ENCODE measurements at regions not wholly inside any gene's neighbourhood (a gene's known extent, or its start where the extent isn't known, plus 50 kb on each side); places are given as distances from the start of the nearest gene placed in this dataset.

- TF ChIP-seq CTCF (IDR thresholded peaks at IDR 0.05) (no peak), POLR2A (IDR thresholded peaks at IDR 0.05) (no peak)
These were observed 388.6 kb downstream of the ACTL7B start for GRCh38 chr9:108467161-108467560.

Data from adrenal gland (tissue), 5 donors.